SK-N-SH (cell line): ENCODE measurements at regions not wholly inside any gene's neighbourhood (a gene's known extent, or its start where the extent isn't known, plus 50 kb on each side); places are given as distances from the start of the nearest gene placed in this dataset.

Experiments
- CTCF ChIA-PET: fragments of 300-600, 350-600 bp; formaldehyde crosslinking; extraction: SDS; loops from one replicate; lab custom pipeline; 2021; lab: Yijun Ruan, JAX
- POLR2A ChIA-PET: fragments of 350-600 bp; sonication (Branson Sonifier 250); formaldehyde crosslinking; extraction: SDS; loops from one replicate; lab custom pipeline; 2020; ENCODE audit warnings: antibody characterized with exemption, inconsistent platforms; lab: Yijun Ruan, JAX
- DNase-seq: peaks from one replicate; pipeline ENCODE4 v3.0.0; 2012
- H2AFZ ChIP-seq: fragments of 200-600 bp; sonication (generic); 2 replicates; pipeline ENCODE4 v1.8.1; 2016; ENCODE audit warnings: antibody characterized with exemption, mild to moderate bottlenecking, low read depth
- H3F3A ChIP-seq: fragments of 200-600 bp; sonication (generic); replicated peaks from 2 replicates; pipeline ENCODE3; 2016; ENCODE audit warnings: antibody characterized with exemption, mild to moderate bottlenecking; ENCODE audit not compliant: insufficient read depth
- H3K27ac ChIP-seq, 2 experiments: fragments of 200-500 bp in 1 of 2; fragments of 200-600 bp in 1 of 2; sonication (Bioruptor generic) in 1 of 2; sonication (generic), shearing (Covaris generic) in 1 of 2; 2 replicates each; pipeline versions ENCODE4 v1.5.1 to v1.6.1; 2014 to 2016; ENCODE audit warnings: low read depth in 2 of 2, inconsistent platforms in 1 of 2, low read length in 1 of 2, mild to moderate bottlenecking in 1 of 2, mixed read lengths in 1 of 2
- H3K27me3 ChIP-seq: fragments of 200-600 bp; sonication (generic), shearing (Covaris generic); 2 replicates; pipeline ENCODE4 v1.6.1; 2016; ENCODE audit warnings: mixed run types; ENCODE audit not compliant: insufficient read depth
- H3K36me3 ChIP-seq, 2 experiments: fragments of 200-500 bp in 1 of 2; fragments of 200-600 bp in 1 of 2; sonication (Bioruptor generic) in 1 of 2; sonication (generic) in 1 of 2; replicated peaks in 1 of 2; 2 replicates each; pipeline versions ENCODE3 to v1.5.1; 2014 to 2016; ENCODE audit warnings: low read length in 1 of 2, mild to moderate bottlenecking in 1 of 2; ENCODE audit not compliant: insufficient read depth in 2 of 2, control insufficient read depth in 1 of 2
- H3K4me1 ChIP-seq, 2 experiments: fragments of 200-500 bp in 1 of 2; fragments of 200-600 bp in 1 of 2; sonication (Bioruptor generic) in 1 of 2; sonication (generic), shearing (Covaris generic) in 1 of 2; 2 replicates each; pipeline versions ENCODE4 v1.5.1 to v1.6.1; 2014 to 2016; ENCODE audit warnings: low read depth in 1 of 2, low read length in 1 of 2, mixed run types in 1 of 2; ENCODE audit not compliant: insufficient read depth in 2 of 2, control insufficient read depth in 1 of 2
- H3K4me2 ChIP-seq: fragments of 200-600 bp; sonication (generic), shearing (Covaris generic); 2 replicates; pipeline ENCODE4 v1.6.1; 2017; ENCODE audit warnings: mixed run types
- H3K4me3 ChIP-seq, 2 experiments: fragments of 200-500 bp in 1 of 2; fragments of 200-600 bp in 1 of 2; sonication (Bioruptor generic) in 1 of 2; sonication (generic), shearing (Covaris generic) in 1 of 2; 2 replicates each; pipeline versions ENCODE4 v1.5.1 to v1.8.1; 2014 to 2016; ENCODE audit warnings: low read depth in 2 of 2, inconsistent platforms in 1 of 2, low read length in 1 of 2, mild to moderate bottlenecking in 1 of 2, mixed read lengths in 1 of 2, moderate library complexity in 1 of 2
- H3K79me2 ChIP-seq: fragments of 200-600 bp; sonication (generic); 2 replicates; pipeline ENCODE4 v1.8.1; 2017; ENCODE audit warnings: mild to moderate bottlenecking; ENCODE audit not compliant: insufficient read depth
- H3K9ac ChIP-seq: fragments of 200-600 bp; sonication (generic); 2 replicates; pipeline ENCODE4 v1.6.1; 2017; ENCODE audit warnings: mixed run types
- H3K9me2 ChIP-seq: fragments of 200-600 bp; sonication (generic); 2 replicates; pipeline ENCODE4 v1.6.1; 2017; ENCODE audit warnings: mixed run types
- H3K9me3 ChIP-seq: fragments of 200-600 bp; sonication (generic); 2 replicates; pipeline ENCODE4 v1.6.1; 2017; ENCODE audit warnings: mixed run types, mild to moderate bottlenecking, moderate library complexity
- H4K20me1 ChIP-seq: fragments of 200-600 bp; sonication (generic); 2 replicates; pipeline ENCODE4 v1.6.1; 2017; ENCODE audit warnings: mild to moderate bottlenecking, mixed run types; ENCODE audit not compliant: insufficient read depth
- CHD2 ChIP-seq: fragments of 150-350 bp; IDR thresholded peaks from 2 replicates; pipeline ENCODE4 v1.6.1; 2018; ENCODE audit warnings: low read length; ENCODE audit not compliant: partially characterized antibody
- FOXJ3 ChIP-seq: sonication (generic); formaldehyde crosslinking; IDR thresholded peaks from 2 replicates; pipeline ENCODE4 v1.5.1; 2020; ENCODE audit warnings: mild to moderate bottlenecking, missing genetic modification reagents
- FOXM1 ChIP-seq: IDR thresholded peaks from 2 replicates; pipeline ENCODE4 v1.4.0; 2012; ENCODE audit warnings: low read depth, mild to moderate bottlenecking
- GABPA ChIP-seq: IDR thresholded peaks from 2 replicates; pipeline ENCODE4 v1.4.0; 2012; ENCODE audit warnings: low read depth, mild to moderate bottlenecking
- JUND ChIP-seq: IDR thresholded peaks from 2 replicates; pipeline ENCODE4 v1.4.0; 2012
- MEF2A ChIP-seq: IDR thresholded peaks from 2 replicates; pipeline ENCODE4 v1.4.0; 2012; ENCODE audit warnings: low read depth, borderline replicate concordance
- MXI1 ChIP-seq: IDR thresholded peaks from 2 replicates; pipeline ENCODE4 v1.6.1; 2012; ENCODE audit warnings: mild to moderate bottlenecking, low read depth, low read length, improper control_type of control experiment
- RFX5 ChIP-seq: IDR thresholded peaks from 2 replicates; pipeline ENCODE4 v1.6.1; 2012; ENCODE audit warnings: mild to moderate bottlenecking, improper control_type of control experiment, low read length
- RXRA ChIP-seq: IDR thresholded peaks from 2 replicates; pipeline ENCODE4 v1.4.0; 2012; ENCODE audit warnings: low read depth, mild to moderate bottlenecking, borderline replicate concordance
- TAF1 ChIP-seq: IDR thresholded peaks from 2 replicates; pipeline ENCODE4 v1.6.1; 2012; ENCODE audit warnings: low read depth, mild to moderate bottlenecking, low read length, moderate library complexity, borderline replicate concordance
- TCF12 ChIP-seq: IDR thresholded peaks from 2 replicates; pipeline ENCODE4 v1.4.0; 2012
- TEAD4 ChIP-seq: IDR thresholded peaks from 2 replicates; pipeline ENCODE4 v1.4.0; 2012; ENCODE audit warnings: mild to moderate bottlenecking, borderline replicate concordance; ENCODE audit not compliant: insufficient read depth
- WGBS: methylation state at CpG from one replicate; pipeline ENCODE4 v1.1.6; 2017; ENCODE audit warnings: low lambda C conversion rate; 5-methylcytosine and 5-hydroxymethylcytosine counted together
- TF ChIP-seq, protein P1 (sequence below): fragments of 150-350 bp; IDR thresholded peaks from 2 replicates; pipeline ENCODE4 v1.6.1; 2016; ENCODE audit warnings: mild to moderate bottlenecking, low read depth, low read length
- TF ChIP-seq, protein P2 (sequence below): IDR thresholded peaks from 2 replicates; pipeline ENCODE4; 2012
- TF ChIP-seq, protein P3 (sequence below): fragments of 200-600 bp; sonication (generic); IDR thresholded peaks from 2 replicates; pipeline ENCODE4 v1.6.1; 2017; ENCODE audit warnings: antibody characterized with exemption, mild to moderate bottlenecking, moderate library complexity

DNA sequence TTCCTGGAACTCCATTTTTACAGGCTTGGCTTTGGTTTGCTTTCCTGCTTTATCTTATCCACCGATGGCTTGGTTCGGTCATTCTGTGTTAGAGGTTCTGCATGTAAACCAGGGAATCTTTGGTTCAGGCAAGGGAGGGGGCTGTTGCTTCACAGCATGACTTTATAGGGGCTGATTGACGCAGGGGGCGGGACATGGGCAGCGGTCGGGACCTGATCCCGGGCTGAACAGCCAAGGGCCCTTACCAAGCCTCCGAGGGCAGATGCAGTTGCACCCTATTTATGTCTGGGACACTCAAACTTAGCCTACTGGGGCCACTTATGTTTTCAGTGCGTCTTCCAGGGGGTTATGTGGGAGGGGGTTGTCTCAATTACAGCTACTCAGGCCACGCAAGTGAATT lies 312.4 kb downstream of the ZNF536 start:
- Histone ChIP-seq H3K4me2 (no peak overlapping the region), H3K4me3 (no peak overlapping the region), H3K27me3 (no peaks in the 10 kb centered on the region), H3K9ac (no peak overlapping the region), H3K4me1 (peaks cover 0 to 56% of the 10 kb centered on the region in 2 experiments; a peak in 2 of 4 replicates), H3K79me2 (no peaks in the 10 kb centered on the region), H4K20me1 (no peaks in the 10 kb centered on the region), H3F3A (no peaks in the 10 kb centered on the region)
- no peak for DNase-seq
- no peak for TF ChIP-seq TEAD4
- TF ChIP-seq TAF1, result no peak
- no peak for TF ChIP-seq CHD2
- TF ChIP-seq, protein P1, sequence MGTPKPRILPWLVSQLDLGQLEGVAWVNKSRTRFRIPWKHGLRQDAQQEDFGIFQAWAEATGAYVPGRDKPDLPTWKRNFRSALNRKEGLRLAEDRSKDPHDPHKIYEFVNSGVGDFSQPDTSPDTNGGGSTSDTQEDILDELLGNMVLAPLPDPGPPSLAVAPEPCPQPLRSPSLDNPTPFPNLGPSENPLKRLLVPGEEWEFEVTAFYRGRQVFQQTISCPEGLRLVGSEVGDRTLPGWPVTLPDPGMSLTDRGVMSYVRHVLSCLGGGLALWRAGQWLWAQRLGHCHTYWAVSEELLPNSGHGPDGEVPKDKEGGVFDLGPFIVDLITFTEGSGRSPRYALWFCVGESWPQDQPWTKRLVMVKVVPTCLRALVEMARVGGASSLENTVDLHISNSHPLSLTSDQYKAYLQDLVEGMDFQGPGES, result no peak
- no peak for TF ChIP-seq RFX5
- TF ChIP-seq RXRA, result no peak
- TF ChIP-seq MXI1, result no peak
- TF ChIP-seq, protein P2, sequence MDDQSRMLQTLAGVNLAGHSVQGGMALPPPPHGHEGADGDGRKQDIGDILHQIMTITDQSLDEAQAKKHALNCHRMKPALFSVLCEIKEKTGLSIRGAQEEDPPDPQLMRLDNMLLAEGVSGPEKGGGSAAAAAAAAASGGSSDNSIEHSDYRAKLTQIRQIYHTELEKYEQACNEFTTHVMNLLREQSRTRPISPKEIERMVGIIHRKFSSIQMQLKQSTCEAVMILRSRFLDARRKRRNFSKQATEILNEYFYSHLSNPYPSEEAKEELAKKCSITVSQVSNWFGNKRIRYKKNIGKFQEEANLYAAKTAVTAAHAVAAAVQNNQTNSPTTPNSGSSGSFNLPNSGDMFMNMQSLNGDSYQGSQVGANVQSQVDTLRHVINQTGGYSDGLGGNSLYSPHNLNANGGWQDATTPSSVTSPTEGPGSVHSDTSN, result no peak
- TF ChIP-seq FOXM1, result no peak
- no peak for TF ChIP-seq TCF12
- no peak for TF ChIP-seq MEF2A
- TF ChIP-seq JUND, result no peak
- TF ChIP-seq GABPA, result no peak
- TF ChIP-seq FOXJ3 (CRISPR knock-in tag), result no peak
- TF ChIP-seq, protein P3, sequence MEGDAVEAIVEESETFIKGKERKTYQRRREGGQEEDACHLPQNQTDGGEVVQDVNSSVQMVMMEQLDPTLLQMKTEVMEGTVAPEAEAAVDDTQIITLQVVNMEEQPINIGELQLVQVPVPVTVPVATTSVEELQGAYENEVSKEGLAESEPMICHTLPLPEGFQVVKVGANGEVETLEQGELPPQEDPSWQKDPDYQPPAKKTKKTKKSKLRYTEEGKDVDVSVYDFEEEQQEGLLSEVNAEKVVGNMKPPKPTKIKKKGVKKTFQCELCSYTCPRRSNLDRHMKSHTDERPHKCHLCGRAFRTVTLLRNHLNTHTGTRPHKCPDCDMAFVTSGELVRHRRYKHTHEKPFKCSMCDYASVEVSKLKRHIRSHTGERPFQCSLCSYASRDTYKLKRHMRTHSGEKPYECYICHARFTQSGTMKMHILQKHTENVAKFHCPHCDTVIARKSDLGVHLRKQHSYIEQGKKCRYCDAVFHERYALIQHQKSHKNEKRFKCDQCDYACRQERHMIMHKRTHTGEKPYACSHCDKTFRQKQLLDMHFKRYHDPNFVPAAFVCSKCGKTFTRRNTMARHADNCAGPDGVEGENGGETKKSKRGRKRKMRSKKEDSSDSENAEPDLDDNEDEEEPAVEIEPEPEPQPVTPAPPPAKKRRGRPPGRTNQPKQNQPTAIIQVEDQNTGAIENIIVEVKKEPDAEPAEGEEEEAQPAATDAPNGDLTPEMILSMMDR, result no peak
- TF ChIP-seq, all 33 proteins: peak for 0
- no peak overlapping the region for H2AFZ ChIP-seq
- CTCF ChIA-PET, result interaction anchor here (1.5 to 10.8 kb wide), 8 partner anchors 17 to 1654 kb away, joined by 3 to 182 read pairs (median 10); no protein-coding TSS in a partner anchor
- 57% methylated on average over 10 of the region's 10 CpGs for WGBS
- no peaks in the 10 kb centered on the region for H3K9me2 ChIP-seq
- H3K9me3 ChIP-seq, result no peaks in the 10 kb centered on the region
- H3K36me3 ChIP-seq, result no peaks in the 10 kb centered on the region
- POLR2A ChIA-PET, result interaction anchor here (0.6 kb wide), 1 partner anchor 652 kb away, joined by 3 read pairs; no protein-coding TSS in a partner anchor
- no peak overlapping the region for H3K27ac ChIP-seq
